ENCODE measurements at regions not wholly inside any gene's neighbourhood (a gene's known extent, or its start where the extent isn't known, plus 50 kb on each side); places are given as distances from the start of the nearest gene placed in this dataset.

GRCh38 chr10:106252541-106252940 is 912.0 kb downstream of the SORCS1 start:
- Histone ChIP-seq H3K36me3 (replicated peaks in 1 of 2) (no peaks in the 10 kb centered on the region), H3K9me3 (replicated peaks in 1 of 3) (no peaks in the 10 kb centered on the region), H3K27ac (no peak overlapping the region), H3K4me1 (replicated peaks in 1 of 2) (no peaks in the 10 kb centered on the region), H3K27me3 (no peaks in the 10 kb centered on the region), H3K4me3 (no peak overlapping the region)
- intact Hi-C loops (cut with DNase I), result no loop called here
- TF ChIP-seq POLR2A (IDR thresholded peaks at IDR 0.05), result no peak
- TF ChIP-seq, protein P1, sequence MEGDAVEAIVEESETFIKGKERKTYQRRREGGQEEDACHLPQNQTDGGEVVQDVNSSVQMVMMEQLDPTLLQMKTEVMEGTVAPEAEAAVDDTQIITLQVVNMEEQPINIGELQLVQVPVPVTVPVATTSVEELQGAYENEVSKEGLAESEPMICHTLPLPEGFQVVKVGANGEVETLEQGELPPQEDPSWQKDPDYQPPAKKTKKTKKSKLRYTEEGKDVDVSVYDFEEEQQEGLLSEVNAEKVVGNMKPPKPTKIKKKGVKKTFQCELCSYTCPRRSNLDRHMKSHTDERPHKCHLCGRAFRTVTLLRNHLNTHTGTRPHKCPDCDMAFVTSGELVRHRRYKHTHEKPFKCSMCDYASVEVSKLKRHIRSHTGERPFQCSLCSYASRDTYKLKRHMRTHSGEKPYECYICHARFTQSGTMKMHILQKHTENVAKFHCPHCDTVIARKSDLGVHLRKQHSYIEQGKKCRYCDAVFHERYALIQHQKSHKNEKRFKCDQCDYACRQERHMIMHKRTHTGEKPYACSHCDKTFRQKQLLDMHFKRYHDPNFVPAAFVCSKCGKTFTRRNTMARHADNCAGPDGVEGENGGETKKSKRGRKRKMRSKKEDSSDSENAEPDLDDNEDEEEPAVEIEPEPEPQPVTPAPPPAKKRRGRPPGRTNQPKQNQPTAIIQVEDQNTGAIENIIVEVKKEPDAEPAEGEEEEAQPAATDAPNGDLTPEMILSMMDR (IDR thresholded peaks at IDR 0.05), result no peak
- no peak for DNase-seq

DNA sequence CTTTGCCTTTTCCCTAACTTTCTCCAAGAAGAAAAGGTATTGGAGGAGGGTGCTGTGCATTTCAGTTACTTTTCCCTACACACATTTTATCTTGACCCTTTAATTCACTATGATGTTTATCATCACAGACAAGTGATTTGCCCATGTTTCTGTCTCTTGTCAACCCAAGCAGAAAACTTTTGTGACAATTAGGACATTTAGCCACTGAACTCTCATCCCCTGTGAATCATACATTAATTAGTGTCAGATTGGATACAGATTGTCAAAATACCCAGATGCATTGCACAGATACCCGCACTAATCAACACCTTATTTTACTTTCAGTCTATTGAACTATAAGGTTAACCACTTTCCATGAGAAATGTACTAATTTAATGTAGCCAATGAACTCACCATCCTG is 912.9 kb downstream of the SORCS1 start:
- Histone ChIP-seq H3K4me1 (replicated peaks in 1 of 2) (no peaks in the 10 kb centered on the region), H3K4me3 (no peak overlapping the region), H3K36me3 (replicated peaks in 1 of 2) (no peaks in the 10 kb centered on the region), H3K27me3 (no peaks in the 10 kb centered on the region), H3K9me3 (replicated peaks in 1 of 3) (no peaks in the 10 kb centered on the region), H3K27ac (no peak overlapping the region)
- 94 to 97% (median 96%) methylated on average over 1 of the region's 1 CpG for WGBS, 4 donors
- no peak for DNase-seq
- TF ChIP-seq POLR2A (IDR thresholded peaks at IDR 0.05), result no peak
- TF ChIP-seq, protein P1 (IDR thresholded peaks at IDR 0.05), result no peak
- intact Hi-C loops (cut with DNase I), result no loop called here

- no peaks in the 10 kb centered on the region for H3K4me1 ChIP-seq (replicated peaks in 1 of 2)
- H3K4me3 ChIP-seq, result no peak overlapping the region
- H3K27me3 ChIP-seq, result no peaks in the 10 kb centered on the region
- H3K27ac ChIP-seq, result no peak overlapping the region
- intact Hi-C loops (cut with DNase I), result no loop called here
- TF ChIP-seq POLR2A (IDR thresholded peaks at IDR 0.05), result no peak
- TF ChIP-seq, protein P1 (IDR thresholded peaks at IDR 0.05), result no peak
- no peaks in the 10 kb centered on the region for H3K36me3 ChIP-seq (replicated peaks in 1 of 2)
- no peak for DNase-seq
- H3K9me3 ChIP-seq (replicated peaks in 1 of 3), result no peaks in the 10 kb centered on the region
- WGBS, 4 donors, result 56 to 68% (median 61%) methylated on average over 7 of the region's 7 CpGs
These were observed 922.2 kb downstream of the SORCS1 start for GRCh38 chr10:106242301-106242700.

DNA sequence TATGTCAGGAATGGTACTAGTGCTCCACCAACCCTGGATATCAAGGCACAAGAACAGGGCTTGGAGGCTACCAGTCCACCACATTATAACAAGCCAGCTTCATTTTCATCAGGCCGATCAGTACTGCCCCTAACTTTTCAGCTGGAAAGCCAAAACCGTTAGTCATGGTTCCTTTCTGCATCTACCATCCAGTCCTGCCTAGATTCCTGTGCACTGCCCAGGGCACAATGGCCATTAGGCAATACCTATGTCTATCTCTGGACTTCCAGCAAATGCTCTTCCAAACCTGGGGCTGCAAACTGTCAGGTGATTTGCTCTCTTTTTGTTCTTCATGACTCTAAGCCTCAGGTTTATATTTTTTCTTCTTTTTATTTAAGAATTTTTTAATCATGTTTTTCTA is 937.7 kb downstream of the SORCS1 start:
- TF ChIP-seq, protein P1 (IDR thresholded peaks at IDR 0.05), result no peak
- no peak for TF ChIP-seq POLR2A (IDR thresholded peaks at IDR 0.05)
- WGBS, 4 donors, result 59 to 80% (median 76%) methylated on average over 2 of the region's 2 CpGs
- H3K4me3 ChIP-seq, result no peak overlapping the region
- H3K27ac ChIP-seq, result no peak overlapping the region
- H3K9me3 ChIP-seq (replicated peaks in 1 of 3), result no peaks in the 10 kb centered on the region
- no peaks in the 10 kb centered on the region for H3K4me1 ChIP-seq (replicated peaks in 1 of 2)
- DNase-seq, result no peak
- H3K36me3 ChIP-seq (replicated peaks in 1 of 2), result no peaks in the 10 kb centered on the region
- intact Hi-C loops (cut with DNase I), result no loop called here
- H3K27me3 ChIP-seq, result no peaks in the 10 kb centered on the region

All from adrenal gland (tissue), 9 donors.